BE2C (cell line): ENCODE measurements at regions not wholly inside any gene's neighbourhood (a gene's known extent, or its start where the extent isn't known, plus 50 kb on each side); places are given as distances from the start of the nearest gene placed in this dataset.

Experiments
- DNase-seq: peaks from one replicate; pipeline ENCODE4 v3.0.0-alpha.2; 2020
- H3K27me3 ChIP-seq: fragments of 250-450 bp; sonication (Bioruptor Pico); 2 replicates; pipeline ENCODE4 v1.5.1; 2020; ENCODE audit warnings: mild to moderate bottlenecking
- H3K36me3 ChIP-seq: fragments of 250-450 bp; sonication (Bioruptor Pico); 2 replicates; pipeline ENCODE4 v1.5.1; 2020; ENCODE audit warnings: mild to moderate bottlenecking
- H3K4me1 ChIP-seq: fragments of 250-450 bp; sonication (Bioruptor Pico); 2 replicates; pipeline ENCODE4 v1.5.1; 2020
- H3K4me3 ChIP-seq: 2 replicates; pipeline ENCODE4 v1.5.1; 2011; ENCODE audit warnings: low read depth, low read length
- H3K9me3 ChIP-seq: fragments of 250-450 bp; sonication (Bioruptor Pico); 2 replicates; pipeline ENCODE4 v1.5.1; 2020
- TF ChIP-seq, protein P1 (sequence below): IDR thresholded peaks from 2 replicates; pipeline ENCODE4 v1.5.1; 2012; ENCODE audit warnings: mild to moderate bottlenecking, low read depth, low read length

DNA sequence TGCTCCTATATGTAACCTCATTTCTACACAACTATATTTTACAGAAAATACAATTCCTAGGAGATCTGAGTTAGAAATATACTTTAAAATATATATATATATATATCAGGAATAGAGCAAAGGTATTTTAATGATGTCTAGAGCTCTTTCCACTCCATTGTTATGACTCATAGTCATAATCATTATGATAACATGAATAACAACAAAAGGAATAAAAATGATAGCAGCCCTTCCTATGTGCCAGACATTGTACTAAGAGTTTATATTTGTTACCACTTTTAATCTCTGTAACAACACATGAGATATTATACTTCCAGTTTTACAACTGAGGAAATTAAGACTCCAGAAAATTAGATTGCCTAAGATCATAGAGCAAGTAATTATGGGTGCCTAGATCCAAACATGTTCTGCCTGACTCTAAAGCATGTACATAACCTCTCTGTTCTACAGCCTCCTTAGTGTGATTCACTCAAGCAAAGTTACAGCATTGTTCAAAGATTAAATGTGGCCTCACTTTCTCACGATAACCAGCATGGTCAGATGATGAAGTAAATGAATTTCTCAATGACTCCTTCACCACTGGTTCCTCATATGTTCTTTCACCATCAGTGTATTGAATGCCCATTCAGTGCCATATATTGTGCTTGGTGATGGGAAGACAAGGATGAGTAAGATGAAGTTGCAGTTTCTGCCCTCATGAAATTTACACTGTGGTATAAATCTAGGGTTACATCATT is 452.1 kb downstream of the EFNA5 start:
- Histone ChIP-seq H3K4me1 (no peaks in the 10 kb centered on the region; the same call in 1 of the 2 replicates), H3K36me3 (no peaks in the 10 kb centered on the region), H3K4me3 (no peak overlapping the region), H3K27me3 (no peaks in the 10 kb centered on the region), H3K9me3 (no peaks in the 10 kb centered on the region)
- TF ChIP-seq, protein P1, sequence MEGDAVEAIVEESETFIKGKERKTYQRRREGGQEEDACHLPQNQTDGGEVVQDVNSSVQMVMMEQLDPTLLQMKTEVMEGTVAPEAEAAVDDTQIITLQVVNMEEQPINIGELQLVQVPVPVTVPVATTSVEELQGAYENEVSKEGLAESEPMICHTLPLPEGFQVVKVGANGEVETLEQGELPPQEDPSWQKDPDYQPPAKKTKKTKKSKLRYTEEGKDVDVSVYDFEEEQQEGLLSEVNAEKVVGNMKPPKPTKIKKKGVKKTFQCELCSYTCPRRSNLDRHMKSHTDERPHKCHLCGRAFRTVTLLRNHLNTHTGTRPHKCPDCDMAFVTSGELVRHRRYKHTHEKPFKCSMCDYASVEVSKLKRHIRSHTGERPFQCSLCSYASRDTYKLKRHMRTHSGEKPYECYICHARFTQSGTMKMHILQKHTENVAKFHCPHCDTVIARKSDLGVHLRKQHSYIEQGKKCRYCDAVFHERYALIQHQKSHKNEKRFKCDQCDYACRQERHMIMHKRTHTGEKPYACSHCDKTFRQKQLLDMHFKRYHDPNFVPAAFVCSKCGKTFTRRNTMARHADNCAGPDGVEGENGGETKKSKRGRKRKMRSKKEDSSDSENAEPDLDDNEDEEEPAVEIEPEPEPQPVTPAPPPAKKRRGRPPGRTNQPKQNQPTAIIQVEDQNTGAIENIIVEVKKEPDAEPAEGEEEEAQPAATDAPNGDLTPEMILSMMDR = no peak
- DNase-seq = no peak

DNA sequence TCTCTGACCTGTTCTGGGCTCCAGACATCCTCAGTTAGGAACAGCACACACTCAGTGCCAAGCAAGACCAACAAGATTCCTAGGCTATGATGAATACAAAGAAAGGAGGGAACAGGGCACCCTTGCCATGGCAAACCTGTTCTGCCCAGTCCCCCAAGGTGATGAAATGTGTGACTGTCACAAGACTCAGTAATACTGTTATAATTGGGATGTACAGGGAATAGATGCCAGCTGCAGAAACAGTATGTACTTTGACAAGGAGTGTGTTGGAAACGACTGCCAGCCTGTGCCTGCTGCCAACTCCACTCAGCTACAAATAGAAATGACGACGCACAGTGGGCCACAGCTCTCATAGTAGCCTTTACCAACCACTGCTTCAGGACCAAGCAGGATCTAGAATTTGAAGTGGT is 453.0 kb downstream of the EFNA5 start:
- Histone ChIP-seq H3K27me3 (no peaks in the 10 kb centered on the region), H3K4me1 (peaks cover 5% of the 10 kb centered on the region), H3K4me3 (no peak overlapping the region), H3K9me3 (no peaks in the 10 kb centered on the region), H3K36me3 (no peaks in the 10 kb centered on the region)
- TF ChIP-seq, protein P1 = no peak
- no peak for DNase-seq

DNA sequence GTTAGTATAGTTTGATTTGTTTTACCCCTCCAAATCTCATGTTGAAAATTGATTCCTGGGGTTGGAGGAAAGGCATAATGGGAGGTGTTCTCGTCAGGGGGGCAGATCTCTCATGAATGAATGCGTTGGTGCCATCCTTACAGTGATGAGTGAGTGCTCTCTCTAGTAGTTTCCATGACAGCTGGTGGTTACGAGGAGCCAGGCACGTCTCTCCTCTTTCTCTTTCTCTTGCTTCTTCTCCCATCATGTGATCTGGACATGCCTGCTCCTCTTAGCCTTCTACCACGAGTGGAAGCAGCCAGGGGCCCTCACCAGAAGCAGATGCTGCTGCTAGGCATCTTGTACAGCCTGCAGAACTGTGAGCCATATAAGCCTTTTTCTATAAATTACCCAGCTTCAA is 454.1 kb downstream of the EFNA5 start:
- Histone ChIP-seq H3K27me3 (no peaks in the 10 kb centered on the region), H3K4me3 (no peak overlapping the region), H3K9me3 (no peaks in the 10 kb centered on the region), H3K4me1 (peaks cover 8% of the 10 kb centered on the region), H3K36me3 (no peaks in the 10 kb centered on the region)
- DNase-seq = no peak
- TF ChIP-seq, protein P1 = no peak

DNA sequence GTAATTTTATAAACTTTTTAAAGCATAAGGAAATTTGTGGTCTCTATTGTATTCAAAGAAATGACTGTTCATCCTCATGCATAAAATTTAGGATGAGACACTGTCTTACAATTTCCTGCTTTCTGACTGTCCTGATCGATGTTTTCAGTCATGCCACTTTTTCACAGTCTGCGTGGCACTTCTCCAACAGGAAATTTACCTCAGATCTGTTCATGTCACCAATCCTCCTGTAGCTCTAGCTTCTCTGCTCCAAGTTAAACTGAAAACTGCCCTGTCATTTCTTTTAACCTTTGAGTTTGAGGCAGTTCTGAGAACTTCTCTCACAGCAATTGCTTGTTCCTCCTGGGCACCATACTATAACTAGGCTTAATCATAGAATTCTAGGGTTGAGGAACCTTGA is 455.1 kb downstream of the EFNA5 start:
- TF ChIP-seq, protein P1 = no peak
- Histone ChIP-seq H3K4me3 (no peak overlapping the region), H3K27me3 (no peaks in the 10 kb centered on the region), H3K4me1 (peaks cover 8% of the 10 kb centered on the region), H3K9me3 (no peaks in the 10 kb centered on the region), H3K36me3 (no peaks in the 10 kb centered on the region)
- DNase-seq = no peak

DNA sequence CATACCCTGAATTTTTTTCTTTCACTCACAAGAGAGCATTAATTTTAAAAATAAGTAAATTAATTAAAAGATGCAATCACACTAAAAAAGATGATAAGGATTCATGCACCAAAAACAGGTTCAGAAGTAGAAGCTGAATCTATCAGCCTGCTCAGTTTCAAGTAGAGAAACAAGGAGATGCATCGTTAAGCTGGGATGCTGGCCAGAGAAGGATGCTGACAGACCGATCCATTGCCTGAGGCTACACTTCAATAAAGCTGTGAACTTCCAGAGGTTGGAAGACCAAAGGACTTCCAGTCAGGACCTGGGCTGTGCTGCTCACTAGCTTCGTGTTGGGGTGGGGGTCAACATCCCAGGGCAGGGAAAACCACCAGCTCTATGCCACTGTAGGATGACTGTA is 457.7 kb downstream of the EFNA5 start:
- Histone ChIP-seq H3K4me1 (peaks cover 8% of the 10 kb centered on the region), H3K27me3 (no peaks in the 10 kb centered on the region), H3K4me3 (no peak overlapping the region), H3K36me3 (no peaks in the 10 kb centered on the region), H3K9me3 (no peaks in the 10 kb centered on the region)
- DNase-seq = peak; percentile 73
- TF ChIP-seq, protein P1 = no peak

DNA sequence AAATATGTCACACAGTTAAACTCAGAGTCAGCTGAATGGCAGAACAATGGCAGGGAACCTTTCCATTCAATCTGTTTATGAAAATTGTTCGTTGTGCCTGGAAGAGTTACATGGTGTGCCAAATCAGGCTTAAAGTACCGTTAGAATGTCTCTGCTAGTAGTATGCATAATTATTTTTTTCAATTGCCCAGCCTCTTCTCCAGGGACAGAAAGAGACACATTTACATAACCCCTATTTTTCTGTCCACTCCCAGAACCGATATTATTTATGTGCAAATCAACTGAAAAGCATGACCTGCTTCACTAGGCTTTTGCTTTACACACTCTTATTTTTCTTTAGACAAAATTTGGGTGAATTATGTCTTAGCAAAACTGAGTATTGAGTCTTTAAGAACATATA is 459.1 kb downstream of the EFNA5 start:
- Histone ChIP-seq H3K9me3 (no peaks in the 10 kb centered on the region), H3K36me3 (no peaks in the 10 kb centered on the region), H3K4me3 (no peak overlapping the region), H3K27me3 (no peaks in the 10 kb centered on the region), H3K4me1 (peaks cover 8% of the 10 kb centered on the region)
- no peak for DNase-seq
- TF ChIP-seq, protein P1 = no peak
